HK-2 (cell line): ENCODE measurements at regions not wholly inside any gene's neighbourhood (a gene's known extent, or its start where the extent isn't known, plus 50 kb on each side); places are given as distances from the start of the nearest gene placed in this dataset.

Experiments
- DNase-seq: peaks from one replicate; pipeline ENCODE4 v3.0.0-alpha.2; 2018; ENCODE audit not compliant: unreplicated experiment

DNA sequence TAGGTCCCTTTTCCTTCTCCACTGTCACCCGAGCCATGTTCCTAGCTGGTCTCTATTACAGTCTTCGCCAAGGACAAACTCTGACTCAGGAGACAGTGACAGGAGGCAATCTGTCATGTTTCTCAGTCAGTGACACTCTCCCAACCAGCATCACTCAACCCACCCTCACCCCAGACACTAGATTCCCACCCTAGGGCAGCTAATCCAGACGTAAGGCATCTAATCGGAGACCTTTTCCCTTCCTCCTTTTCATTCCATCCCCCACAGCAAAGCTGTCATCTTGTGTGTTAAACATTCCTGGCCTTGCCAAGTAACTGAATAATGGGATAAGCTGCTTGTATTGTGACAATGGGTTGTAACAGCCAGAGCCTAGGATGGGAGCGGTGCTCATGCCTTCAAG, 95.2 kb downstream of the SNX18 start:
- DNase-seq: no peak

- no peak for DNase-seq
These were observed 93.9 kb downstream of the SNX18 start for GRCh38 chr5:54611290-54611951.

GRCh38 chr5:54610197-54610944, 92.8 kb downstream of the SNX18 start:
- DNase-seq: no peak

- no peak for DNase-seq
These were observed 91.0 kb downstream of the SNX18 start for GRCh38 chr5:54608423-54609085.

DNA sequence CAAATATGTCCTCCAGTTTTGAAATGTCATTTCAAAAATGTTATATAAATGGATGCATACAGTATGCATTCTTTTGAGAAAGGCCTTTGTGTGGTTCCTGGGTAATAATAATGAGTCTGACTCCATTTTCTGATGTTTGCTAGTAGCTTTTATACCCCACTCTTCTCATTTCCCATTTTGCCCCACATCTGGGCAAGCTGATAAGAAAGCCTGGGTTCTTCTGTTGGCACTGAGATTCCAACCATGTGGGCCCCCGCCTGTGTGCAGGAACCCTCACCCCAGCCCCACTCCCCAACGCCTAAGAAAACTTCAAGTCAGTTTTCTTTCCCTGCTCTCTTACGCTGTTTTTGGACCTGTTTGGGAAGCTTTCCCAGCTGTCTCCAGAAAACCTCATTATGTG, 89.4 kb downstream of the SNX18 start:
- no peak for DNase-seq

GRCh38 chr5:54603372-54603771, 85.8 kb downstream of the SNX18 start:
- DNase-seq: no peak

DNA sequence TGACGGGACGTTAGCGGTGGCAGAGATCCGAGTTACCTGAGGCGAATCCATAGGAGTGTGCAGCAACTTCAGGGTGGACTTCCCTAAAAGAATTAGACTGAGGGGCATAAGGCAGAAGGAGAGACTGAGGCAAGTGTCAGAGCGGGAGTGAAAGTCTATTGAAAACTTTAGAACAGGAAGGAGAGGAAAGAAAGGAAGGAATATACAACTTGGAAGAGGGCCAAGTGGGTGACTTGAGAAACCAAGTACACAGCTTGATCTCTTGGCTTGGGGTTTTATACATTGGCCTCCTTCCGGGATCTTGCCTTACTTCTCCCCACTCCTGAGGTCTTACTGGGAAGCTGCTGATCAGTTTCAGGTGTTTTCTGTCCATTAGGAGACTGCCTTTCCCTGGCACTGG, 84.9 kb downstream of the SNX18 start:
- DNase-seq: no peak

DNA sequence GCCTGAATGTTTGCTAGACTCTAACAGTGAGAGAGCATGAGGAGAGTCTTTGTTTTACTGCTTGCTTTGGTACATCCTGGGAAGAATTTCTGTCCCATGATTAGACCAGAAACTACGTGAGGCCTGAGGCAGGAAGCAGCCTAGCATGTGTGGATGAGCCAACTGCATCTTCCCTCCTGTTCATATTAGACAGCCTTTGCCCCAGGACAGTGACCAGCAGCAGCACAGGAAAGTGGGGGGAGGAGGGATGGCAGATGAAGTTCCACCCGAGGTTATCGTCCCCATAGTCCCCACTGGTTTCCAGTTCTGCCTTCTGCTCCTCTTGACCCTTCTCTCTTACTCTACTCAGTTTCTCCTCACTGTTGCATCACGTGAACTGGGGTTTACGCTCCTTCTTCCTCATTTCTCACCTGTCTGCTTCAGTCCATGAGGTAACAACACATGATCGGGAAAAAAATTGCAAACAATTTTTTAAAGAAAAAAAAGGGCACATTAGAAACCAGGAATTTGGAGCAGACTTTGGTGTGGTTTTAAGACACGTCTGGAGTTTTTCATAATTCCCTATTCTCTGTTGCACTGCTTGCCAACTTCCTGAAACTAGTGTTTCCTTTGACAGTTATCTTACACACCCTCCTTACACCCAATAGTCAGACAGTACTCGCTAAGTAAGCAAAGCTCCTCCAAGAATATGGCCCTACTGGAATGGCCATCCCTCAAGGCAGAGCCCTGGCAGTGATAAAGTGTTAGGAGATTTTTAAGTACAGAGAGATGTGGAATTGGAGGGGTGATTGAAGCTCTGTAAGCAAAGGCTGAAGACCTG, 84.1 kb downstream of the SNX18 start:
- DNase-seq: no peak
